SHP77 (cell line): ENCODE measurements at regions not wholly inside any gene's neighbourhood (a gene's known extent, or its start where the extent isn't known, plus 50 kb on each side); places are given as distances from the start of the nearest gene placed in this dataset.
"Not testable (repeated sequence)": the region's sequence is repeated elsewhere in the genome, so short reads cannot be mapped to it uniquely, and the experiment has no call there.

Experiments used
- DNase-seq, 2 experiments: peaks; one replicate each; lab custom pipeline; 2025; lab: John Stamatoyannopoulos, UW

DNA sequence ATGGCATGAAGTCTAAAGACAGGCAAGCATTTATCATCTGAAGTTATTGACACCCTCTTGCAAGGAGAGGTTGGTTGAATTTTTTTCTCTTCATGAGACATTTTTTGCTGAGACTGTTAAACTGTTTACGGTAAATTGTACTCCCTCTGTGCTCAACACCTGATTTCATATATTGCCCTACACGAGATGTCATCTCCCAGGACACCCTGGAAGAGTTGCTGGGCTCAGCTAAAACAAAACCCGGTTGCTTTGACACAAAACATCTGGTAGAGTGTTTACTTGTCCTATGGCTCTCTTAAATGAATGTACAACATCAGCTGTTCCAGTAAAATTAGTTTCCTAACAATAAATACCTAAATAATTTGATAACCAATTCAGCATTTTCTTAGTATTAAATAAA is 533.8 kb downstream of the SOCS6 start:
- no peak for DNase-seq

DNA sequence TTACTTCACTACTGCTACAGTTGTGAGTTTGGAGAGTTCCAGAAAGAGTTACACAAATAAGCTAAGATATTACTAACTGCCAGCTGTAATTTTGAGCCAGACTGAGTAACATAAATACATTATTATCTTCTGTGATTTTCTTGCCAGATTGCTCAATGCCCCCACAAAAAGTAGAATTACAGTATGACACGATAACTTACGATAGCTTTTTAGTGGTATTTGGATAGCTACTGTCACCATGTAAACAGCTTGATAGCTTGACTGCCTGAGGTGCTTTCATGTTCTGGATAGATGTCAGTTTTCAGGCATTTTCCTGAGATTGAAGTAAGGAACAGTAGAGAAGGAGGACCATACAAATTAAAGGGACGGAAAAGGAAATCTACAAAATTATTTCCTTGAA is 533.3 kb downstream of the SOCS6 start:
- no peak for DNase-seq

DNA sequence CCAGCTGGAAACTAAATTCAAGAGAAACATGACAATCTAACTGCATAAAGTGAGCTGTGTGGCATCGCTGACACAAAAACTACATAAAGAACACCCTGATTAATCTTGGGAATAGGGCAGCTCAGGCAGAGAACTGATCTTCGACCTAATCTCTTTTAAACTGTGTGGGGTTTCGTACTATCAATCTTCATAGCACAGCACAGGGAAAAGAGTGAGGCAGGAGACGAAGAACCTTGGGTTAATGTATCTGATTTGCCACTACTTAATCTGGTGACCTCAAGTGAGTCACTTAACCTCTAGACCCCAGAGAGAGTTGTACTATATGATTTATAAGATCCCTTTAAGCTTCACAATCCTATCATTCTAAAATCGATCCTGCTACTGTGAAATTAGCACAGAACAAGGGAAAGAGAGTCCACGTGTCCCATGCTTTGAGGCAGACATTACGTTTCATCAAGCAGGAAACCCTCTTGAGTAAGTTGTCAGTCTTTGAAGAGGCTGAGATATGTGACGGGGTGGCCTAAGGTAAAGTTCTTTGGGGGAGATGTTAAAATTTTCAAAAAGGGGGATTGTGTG is 519.7 kb downstream of the SOCS6 start:
- no peak for DNase-seq

DNA sequence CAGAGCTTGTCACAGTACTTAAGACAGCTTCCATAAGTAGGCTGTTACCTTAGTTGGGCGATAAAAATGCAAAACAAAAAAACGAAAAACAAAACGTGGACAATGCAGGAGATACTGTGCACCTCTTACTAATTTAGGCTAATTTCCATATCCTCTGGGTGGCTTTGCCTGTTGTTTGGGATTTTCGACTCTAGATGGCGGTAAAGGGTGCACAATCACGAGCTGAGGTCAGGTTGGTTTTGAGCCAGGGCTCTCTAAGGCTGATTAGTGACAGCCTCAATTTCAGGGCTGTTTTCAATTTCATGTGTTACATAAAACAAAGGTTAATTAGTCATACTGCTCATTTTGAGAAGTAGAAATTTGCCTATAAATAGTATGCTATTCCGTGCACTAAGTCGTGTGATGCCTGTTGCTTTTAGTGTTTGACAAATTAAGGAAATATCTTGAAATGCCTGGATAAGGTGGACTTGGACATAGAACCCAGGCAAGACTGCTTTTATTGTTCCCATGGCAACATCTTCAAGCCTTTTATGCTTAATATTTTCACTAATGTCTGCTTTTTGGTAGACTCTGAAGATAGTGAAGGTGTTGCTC is 493.1 kb downstream of the SOCS6 start:
- peak; percentile 48 to 72 for DNase-seq

DNA sequence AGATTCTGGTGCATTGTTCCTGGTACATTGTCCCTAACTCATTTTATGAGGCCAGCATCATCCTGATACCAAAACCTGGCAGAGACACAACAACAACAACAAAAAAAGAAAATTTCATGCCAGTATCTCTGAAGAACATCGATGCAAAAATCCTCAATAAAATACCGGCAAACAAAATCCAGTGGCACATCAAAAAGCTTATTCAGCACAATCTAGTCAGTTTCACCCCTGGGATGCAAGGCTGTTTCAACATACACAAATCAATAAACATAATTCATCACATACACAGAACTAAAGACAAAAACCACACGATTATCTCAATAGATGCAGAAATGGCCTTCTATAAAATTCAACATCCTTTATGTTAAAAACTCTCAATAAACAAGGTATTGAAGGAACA is 477.4 kb downstream of the SOCS6 start:
- DNase-seq = not testable (repeated sequence)

DNA sequence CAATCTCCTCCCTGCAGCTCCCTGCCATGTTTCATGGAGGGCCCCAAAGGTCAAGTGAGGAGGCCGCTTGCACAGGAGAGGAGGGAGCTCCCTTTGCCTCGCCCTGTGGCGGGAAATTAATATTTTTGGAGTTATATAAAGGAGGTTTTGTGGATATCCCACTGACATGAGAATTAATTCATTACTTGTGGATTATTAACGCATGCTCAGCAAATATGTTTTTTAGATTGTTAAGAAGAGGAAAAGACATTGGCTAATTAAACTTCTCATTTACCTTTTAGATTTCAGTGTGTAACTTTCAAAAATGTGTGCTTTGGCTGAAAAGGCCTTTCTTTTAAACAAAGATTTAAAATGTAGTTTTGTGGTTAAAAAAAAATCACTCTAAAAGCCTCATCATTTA is 474.0 kb downstream of the SOCS6 start:
- no peak for DNase-seq

DNA sequence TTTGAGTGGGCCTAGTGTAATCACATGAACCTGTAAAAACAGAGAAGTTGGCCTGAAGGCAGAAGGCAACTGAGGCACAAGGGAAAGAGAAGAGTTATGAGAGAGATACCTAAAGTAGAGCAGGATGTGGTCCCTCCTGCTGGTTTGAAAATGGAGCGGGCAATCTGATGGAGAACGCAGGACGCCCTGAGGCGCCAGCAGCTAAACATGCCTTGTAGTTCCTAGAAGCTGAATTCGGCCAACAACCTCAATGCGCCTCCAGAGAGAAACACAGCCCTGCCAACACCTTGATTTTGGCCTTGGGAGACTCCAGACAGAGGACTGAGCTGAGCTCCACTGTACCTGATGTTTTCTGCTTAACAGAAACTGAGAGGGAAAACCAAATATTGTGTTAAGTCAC is 469.9 kb downstream of the SOCS6 start:
- DNase-seq = no peak

DNA sequence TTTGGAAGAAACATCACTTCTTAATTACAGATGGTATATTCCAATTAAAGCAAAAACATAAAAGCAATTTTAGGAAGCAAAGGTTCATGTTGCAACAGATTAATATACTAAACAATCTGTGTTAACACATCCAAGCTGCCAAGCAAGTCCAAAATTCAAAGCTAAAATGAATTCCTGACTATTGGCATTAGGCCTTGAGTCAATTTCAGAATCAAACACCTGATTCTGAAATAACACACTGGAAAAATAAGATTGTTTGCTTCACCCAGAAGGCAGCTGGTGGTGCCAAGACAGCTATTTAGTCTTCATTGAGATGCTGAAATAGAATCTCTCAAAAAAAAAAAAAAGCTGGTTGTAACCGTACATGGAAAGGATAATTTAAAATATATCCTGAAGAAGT is 465.6 kb downstream of the SOCS6 start:
- no peak for DNase-seq

DNA sequence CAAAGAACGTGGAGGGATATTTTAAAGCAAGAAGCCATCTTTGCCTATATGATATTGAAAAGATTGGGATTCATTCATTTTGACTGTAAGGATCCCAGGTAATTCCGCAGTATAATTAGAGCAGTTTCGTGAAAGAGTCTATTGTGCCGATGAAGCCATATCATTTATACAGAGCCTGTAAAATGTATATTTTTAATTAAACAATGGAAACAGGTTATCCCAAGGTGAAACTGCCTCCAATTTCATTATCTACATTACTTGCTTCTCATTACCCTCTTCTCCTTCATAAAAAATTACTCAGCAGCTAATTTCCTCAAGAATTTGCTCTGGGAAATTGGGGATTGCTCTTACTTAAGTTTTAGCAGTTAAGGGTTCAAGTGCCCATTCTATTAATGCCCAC is 444.1 kb downstream of the SOCS6 start:
- no peak for DNase-seq

DNA sequence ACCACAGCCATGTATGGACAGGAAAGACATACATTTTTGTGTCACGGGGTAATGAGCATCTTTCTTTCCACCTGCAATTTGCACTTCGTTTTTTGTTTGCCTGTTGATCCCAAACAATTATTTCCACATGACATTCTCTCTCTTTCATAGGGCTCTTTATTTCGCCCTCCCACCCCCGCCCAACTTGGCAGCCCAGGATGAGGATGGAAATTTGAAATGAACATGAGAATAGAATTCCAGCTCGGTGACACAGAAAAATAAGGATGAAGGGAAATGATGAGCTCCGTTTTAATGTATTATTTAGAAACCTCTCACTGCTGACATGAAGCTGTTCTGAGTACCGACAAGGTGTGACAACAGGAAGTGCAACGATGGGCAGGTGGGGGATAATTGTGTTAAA is 443.3 kb downstream of the SOCS6 start:
- no peak for DNase-seq

DNA sequence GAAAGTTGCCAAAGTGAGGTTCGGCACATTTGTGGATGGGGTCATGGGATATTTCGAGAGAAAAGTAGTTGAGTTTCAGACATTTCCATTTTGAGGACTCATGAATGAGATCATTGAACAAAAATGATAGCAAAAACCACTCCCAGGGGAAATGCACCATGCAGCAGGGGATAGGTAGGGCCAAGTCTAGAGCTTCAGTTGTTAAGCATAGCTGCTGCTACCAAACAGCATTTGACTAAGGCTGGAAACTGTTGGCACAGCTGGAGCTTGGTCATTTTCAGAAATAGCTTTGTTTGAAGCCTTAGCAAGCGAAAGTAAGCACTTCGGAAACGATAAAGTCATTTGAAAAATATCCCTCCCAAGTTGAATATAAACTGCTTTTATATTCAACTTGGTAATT is 431.8 kb downstream of the SOCS6 start:
- DNase-seq = no peak

DNA sequence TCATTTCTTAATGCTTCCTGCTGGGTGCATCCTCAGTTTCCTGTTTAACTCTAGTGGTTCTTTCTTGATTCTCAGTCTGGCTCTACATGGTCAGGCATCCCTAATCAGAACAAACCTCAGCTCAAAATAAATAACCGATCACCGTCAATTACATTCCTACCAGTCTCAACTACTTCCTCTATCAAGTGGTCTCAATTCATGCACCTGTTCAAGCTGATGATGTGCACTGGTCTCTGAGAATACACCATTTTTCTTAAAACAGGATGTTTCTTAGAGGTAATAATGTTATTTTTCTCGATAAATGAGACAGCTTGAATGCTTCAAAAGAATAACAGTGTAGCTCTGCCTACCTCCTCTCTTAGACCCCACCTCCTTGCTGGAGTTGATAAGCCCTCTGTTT is 420.9 kb downstream of the SOCS6 start:
- no peak for DNase-seq

DNA sequence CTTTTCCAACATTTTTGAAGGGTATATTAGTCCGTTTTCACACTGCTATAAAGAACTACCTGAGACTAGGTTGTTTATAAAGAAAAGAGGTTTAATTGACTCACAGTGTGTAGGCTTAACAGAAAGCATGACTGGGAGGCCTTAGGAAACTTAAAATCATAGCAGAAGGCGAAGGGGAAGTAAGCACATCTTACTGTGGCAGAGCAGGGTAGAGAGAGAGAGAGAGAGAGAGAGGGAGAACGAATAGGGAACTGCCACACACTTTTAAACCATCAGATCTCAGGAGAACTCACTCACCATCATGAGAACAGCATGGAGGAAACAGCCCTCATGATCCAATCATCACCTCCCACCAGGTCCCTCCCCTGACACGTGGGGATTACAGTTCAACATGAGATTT is 420.3 kb downstream of the SOCS6 start:
- DNase-seq = no peak

DNA sequence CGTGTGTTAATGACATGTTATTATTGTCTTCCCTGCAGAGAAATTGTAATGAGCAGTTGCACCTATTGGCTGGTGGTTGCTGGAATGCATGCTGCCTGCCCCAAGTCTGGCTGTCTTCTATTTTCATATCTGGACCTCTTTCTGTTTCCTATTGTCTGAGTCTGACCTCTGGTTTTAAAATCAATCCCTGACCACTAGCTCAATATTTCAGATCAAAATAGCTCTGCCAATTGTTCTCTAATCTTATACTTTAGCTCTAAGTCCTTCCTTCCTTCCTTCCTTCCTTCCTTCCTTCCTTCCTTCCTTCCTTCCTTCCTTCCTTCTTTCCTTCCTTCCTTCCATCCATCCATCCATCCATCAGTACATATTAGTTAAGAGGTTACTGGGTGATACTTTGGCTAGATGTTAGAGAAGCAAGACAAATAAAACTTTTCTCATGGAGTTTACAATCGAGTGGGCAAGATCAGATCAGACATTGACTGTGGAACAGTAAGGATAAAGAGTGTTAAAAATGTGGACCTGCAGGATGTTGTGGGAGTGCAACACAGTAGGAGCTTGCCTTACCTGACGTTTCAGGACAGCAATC is 417.1 kb downstream of the SOCS6 start:
- DNase-seq = no peak

DNA sequence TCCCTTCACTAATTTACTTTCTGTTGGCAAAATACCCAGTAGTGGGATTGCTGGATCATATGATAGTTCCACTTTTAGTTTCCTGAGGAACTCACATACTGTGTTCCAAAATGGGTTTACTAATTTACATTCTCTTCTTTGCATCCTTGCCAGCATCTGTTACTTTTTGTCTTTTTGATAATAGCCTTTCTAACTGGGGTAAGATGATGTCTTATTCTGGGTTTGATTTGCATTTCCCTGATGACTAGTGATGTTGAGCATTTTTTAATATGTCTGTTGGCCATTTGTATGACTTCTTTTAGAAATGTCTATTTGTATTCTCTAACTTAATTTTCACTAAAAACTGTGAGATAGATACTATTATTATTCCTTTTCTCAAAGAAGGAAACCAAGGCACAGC is 411.7 kb downstream of the SOCS6 start:
- DNase-seq = no peak

DNA sequence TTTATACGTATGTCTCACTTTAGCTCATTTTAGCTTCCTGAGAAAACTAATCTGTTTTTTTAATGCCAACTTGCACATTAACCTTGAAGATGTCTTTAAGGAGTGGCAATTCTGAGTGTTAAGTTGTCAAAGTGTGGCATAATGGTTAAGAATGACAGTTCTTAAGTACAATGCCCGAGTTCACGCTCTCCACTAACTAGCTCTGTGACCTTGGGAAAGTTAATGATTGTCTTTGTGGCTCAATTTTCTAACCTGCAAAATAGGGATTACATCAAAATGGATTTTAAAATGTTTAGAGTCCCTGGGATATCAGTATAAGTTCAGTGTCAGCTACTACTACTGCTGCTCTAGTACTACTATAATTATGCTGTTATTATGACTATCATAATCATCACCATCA is 409.7 kb downstream of the SOCS6 start:
- DNase-seq = no peak

DNA sequence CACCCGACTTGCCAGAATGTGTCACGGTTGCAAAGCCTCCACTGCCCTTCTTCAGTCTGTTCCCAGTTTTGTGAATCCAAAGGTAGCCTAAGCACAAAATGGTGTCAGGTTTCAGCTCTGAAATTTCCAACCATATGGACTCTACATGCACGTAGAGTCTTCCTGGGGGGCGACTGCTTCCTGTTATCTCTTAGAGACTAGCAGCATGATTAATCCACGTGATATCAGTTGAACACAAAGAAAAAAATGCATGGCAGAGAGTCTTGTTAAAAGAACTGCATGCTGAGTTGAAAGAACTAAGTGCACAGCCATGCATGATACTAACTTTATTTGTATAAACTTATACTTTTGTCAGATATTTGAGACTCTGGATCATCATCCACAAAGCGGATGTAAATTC is 404.4 kb downstream of the SOCS6 start:
- peak in 1 of 2 experiments; percentile 13 for DNase-seq

DNA sequence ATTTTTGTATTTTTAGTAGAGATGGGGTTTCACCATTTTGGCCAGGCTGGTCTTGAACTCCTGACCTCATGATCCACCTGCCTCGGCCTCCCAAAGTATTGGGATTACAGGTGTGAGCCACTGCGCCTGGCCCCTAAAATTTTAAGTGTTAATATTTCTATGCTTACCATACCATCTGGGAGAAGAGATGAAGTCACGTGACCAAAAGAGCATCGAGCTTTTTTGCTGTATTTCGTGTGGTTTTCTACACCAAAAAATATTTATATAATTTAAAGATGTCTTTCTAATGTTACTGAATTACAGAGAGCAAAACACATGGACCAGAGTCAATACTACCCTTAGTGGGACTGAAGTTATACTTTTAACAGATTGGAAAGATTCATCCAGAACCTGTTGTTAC is 400.9 kb downstream of the SOCS6 start:
- DNase-seq = not testable (repeated sequence)

DNA sequence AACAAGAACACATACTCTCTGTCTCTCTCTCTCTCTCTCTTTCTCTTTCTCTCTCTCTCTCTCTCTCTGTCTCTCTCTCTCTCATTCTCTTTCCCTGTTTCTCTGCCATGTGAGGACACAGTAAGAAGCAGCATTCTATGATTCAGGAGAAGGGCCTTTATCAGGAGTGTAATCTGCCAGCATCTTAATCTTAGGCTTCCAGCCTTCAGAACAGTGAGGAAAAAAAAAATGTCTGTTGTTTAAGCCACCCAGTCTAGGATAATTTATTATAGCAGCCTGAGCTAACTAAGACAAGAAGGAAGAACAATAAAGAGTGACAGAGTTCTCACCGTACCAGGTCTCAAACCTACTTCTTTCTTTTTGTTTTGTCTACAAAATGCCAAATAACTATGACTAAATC is 399.4 kb downstream of the SOCS6 start:
- DNase-seq = no peak

DNA sequence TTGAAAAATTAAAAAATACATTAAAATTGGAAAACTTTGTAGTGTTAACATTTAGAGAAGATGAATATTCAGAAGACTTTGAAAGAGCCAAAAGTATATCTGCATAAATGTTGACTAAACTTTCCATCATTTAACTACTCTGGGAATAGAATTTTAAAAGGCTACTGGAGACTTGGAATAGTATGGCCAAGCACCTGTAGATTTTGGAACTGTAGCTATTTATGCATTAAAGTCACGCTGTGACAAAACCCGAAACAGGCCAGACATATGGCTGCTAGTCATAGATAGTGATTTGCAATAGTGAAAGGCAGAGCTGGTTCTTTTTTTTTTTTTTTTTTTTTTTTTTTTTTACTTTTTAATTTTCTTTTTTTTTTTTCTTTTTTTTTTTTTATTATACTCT is 396.0 kb downstream of the SOCS6 start:
- no peak for DNase-seq

DNA sequence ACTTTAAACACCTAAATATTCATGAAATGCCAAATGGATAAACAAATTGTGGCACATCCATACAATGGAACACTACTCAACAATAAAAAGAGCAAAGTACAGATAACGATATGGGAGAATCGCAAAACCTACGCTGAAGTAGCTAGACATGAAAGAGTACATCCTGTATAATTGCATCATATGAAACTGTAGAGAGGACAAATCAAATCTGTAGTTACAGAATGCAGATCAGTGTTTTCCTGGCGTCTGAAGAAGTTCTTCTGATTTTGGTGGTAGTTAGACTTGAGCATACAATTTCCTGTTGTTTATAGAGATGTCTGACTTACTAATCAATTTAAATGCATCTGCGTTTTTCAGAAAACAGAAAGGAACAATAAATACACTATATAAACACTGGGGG is 394.4 kb downstream of the SOCS6 start:
- no peak for DNase-seq

DNA sequence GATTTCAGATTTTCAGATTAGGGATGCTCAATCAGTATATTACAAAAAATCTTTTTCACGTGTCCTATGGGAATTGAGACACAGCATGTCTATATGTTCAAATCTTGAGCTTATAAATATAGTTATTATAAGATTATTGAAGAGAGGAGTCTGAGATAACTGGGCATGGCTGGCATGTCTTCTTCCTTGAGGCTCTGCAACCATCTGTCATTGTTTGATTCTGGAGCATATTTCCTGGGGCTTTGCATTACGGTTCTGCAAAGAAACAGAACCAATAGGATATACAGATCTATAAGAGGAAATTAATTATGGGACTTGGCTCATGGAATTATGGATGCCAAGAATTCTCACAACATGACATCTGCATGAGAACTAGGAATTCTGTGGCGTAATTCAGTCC is 386.1 kb downstream of the SOCS6 start:
- no peak for DNase-seq

DNA sequence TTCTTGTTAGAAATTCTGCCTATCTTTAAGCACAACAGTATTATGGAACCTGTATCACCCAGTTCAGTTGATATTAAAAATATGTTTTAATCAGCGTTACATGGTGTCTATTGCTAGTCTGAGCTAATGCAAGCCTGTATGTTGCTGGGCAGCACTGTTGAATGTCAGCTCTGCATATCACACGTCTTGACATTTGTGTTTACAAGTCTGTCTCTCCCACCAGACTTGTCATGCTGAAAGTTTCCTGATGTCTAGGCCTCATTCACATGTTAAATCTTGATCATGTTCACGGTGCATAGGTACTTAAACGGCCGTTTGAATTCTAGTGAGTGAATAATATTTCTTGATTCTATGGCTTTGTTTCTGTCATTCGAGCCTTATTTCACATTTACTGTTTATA is 385.0 kb downstream of the SOCS6 start:
- no peak for DNase-seq

DNA sequence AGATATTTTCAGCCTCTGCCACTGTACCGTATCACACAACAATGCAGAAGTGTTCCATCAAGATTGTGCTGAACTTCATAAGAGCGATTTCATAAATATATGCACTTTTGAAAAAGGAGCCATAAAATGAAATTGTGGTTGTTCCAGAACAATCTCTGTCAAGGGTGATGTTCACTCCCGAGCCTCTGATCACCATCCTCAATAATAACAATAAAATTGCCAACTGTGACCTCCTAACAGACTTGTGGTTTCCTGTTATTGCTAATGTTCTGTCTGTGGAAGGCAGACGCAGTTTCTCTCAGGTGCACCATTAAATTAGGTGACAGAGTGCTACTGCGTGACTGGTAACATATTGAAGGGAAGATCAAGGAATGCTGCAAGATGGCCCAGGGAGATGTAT is 383.7 kb downstream of the SOCS6 start:
- no peak for DNase-seq
